ENCODE measurements at regions not wholly inside any gene's neighbourhood (a gene's known extent, or its start where the extent isn't known, plus 50 kb on each side); places are given as distances from the start of the nearest gene placed in this dataset.

- TF ChIP-seq ATM (IDR thresholded peaks at IDR 0.05; ENCODE audit: borderline replicate concordance) (no peak), TFE3 (CRISPR knock-in tag; IDR thresholded peaks at IDR 0.05) (no peak), ZNF512 (CRISPR knock-in tag; IDR thresholded peaks at IDR 0.05) (no peak), ZNF614 (CRISPR knock-in tag; IDR thresholded peaks at IDR 0.05; ENCODE audit: borderline replicate concordance) (no peak), CCAR2 (optimal IDR thresholded peaks at IDR 0.05; ENCODE audit: low read depth, low read length) (no peak)
Measured at GRCh38 chr17:59485015-59485414, 80.4 kb upstream of the DHX40 start.
